ENCODE measurements at regions not wholly inside any gene's neighbourhood (a gene's known extent, or its start where the extent isn't known, plus 50 kb on each side); places are given as distances from the start of the nearest gene placed in this dataset.
A peak's percentile ranks its signal among the peaks of the same experiment; 100 is the strongest.

DNA sequence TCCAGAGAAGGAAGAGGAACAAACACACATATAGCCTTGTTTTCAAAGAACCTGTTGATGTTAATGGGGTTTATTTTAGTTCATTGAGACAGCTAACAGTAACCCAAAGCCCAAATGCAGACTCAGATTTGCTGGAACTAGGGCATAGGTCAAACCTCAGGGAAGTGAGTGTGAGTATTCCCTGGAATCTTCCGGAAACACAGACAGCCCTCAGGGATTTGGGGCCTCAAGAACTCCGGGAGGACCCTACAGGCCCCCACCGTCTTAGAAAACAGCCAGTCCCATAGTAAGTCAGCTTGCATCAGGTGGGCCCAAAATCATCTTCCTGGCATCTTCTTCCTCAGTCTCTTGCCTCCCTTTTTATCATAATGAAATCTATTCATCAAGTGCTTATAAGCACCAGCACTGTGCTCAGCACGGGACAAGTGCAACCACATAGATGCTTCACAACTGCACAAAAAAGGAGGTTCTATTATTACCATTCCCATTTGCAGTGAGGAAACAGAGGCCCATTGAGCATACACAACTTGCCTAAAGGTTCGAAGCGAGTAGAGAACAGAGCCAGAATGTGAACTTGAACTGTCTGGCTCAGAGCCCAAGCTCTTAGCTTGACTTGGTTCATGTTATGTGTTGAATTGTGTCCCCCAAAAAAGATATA, 50.2 kb upstream of the BCL11A start:
- no peak for DNase-seq (ENCODE audit: low spot score)

DNA sequence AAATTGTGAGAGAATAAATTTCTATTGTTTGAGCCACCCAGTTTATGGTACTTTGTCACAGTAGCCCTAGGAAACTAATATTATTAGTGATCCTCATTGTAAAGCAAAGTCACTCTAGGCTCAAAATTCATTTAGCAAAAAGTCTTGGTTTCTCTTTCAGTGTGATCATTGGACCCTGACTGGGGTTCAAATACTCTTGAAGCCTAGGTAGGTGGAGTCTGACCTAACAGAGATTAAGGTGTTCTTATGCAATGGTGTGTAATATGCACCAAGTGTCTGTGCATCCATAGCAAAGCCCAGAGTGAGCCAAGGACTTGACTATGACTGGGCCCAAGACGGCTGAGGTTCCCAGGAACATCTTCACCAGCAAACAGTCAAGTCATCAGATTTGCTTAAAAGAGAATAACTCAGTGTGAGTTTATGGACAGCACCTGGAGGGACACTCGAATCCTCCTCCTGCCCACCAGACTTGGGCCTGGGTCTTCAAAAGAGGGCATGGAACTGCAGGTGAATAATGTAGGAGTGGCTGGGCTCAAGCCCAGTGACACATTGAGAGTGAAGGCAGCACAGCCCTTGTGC, 51.1 kb upstream of the BCL11A start:
- no peak for DNase-seq (ENCODE audit: low spot score)

DNA sequence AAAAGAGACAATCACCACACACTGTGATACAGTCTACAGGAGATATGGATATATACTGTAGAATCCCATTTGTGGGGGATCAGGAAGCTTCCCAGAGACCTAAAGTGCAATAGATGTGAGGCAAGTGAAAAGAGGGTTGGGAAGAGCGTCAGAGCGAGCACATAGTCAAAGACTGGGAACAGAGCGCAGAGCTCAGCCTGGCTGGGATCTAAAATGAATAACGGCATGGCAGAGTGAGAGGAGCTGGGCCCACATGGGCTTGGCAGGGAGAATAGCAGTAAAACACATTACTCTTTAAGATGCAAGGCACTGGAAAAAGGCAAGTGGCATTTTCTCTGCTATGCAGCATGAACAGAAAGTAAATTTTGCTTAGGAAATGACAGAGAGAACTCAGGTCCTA, 52.4 kb upstream of the BCL11A start:
- no peak for DNase-seq (ENCODE audit: low spot score)

DNA sequence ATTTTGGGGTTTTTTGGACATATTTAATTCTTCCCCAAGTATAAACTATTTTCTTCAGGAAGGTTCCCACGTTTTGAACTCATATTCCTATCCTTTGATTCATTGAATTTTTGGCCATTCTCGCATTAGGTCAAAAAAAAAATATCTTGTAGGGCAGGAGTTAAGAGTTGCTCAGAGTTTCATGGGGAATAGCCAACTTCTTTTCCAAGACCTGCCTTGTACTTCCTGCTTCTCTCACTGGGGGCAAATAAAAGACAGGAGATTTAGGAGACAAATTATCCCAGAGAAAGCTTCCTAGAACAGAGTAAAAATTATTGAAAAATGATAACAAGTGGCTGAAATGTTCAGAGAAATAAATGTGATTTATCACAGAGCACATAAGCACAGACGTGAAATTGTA, 55.2 kb upstream of the BCL11A start:
- no peak for DNase-seq (ENCODE audit: low spot score)

DNA sequence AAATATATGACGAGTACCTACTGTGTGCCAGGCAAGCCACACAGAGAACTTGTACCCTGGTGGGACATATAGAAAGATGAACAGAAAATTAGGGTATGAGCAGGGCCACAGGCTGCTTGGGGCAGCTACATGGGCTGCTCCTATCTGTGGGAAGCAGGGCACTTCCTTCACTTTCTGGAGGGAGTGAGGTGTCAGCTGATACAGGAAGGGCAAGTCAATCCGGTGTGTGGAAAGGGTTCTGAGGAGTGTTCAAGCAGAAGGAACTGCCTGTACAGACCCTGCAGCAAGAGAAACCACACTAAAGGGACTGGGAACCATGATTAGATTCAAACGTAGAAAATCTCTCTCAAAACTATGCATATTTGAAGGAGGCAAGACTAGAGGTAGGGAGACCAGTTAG, 58.6 kb upstream of the BCL11A start:
- no peak for DNase-seq (ENCODE audit: low spot score)

DNA sequence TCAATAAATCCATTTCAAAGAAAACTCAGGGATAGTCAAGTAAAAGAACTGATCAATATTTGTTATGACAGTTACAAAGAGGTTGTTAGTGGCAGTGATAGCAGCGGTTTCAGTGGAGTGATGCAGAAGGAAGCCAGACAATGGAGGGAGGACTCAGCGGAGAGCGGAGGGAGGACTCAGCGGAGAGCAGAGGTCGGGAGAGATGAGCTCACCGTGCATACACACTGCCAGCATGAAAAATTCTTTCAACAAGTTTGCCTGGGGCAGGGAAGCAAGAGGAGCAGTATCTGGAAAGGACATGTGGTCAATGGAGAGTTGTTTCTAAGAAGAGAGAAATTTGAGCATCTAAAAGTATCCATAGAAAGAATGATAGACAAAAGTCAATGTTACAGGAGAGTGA, 60.9 kb upstream of the BCL11A start:
- no peak for DNase-seq (ENCODE audit: low spot score)

- no peak for DNase-seq (ENCODE audit: low spot score)
Measured at GRCh38 chr2:60621688-60622429, 68.4 kb upstream of the BCL11A start.

DNA sequence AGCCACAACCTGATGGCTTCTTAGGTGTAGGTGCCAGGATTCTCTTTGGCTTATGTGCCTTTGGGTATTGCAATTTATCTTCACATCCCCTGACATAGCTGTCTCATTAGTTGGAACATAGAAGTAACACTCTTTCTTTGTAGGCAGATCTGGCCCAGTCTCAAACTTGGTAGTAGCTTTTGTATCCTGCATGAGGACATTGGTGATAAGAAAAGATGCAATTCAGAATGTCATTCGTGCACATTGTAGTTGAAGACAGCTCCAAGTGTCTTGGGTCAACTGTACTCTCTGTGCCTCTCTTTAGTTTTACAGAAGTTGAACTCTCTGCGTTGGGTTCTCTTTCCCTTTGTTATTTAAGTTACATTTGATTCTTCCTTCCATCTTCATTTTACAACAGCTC, 69.6 kb upstream of the BCL11A start:
- no peak for DNase-seq (ENCODE audit: low spot score)

GRCh38 chr2:60627412-60627811, 74.0 kb upstream of the BCL11A start:
- DNase-seq (ENCODE audit: low spot score), result no peak

- DNase-seq (ENCODE audit: low spot score), result no peak
Measured at GRCh38 chr2:60628026-60628425, 74.6 kb upstream of the BCL11A start.

GRCh38 chr2:60628615-60629304, 75.3 kb upstream of the BCL11A start:
- no peak for DNase-seq (ENCODE audit: low spot score)

DNA sequence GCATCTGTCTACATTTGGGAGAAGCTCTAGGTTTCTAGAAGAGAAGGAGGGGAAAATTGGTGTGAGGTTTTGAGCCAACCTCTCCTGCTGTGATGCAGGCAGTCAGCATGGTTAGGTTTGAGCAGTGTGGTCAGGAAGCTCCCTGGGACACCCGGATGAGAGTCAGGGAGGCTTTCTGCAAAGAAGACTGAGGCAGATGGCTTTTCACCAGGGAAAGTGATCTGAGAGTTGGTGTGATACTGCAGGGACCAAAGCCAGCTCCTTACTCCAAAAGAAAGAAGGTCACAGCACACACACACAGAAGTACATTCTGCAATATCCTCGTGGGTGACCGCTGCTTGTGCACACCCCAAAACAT, 75.8 kb upstream of the BCL11A start:
- DNase-seq (ENCODE audit: low spot score), result no peak

GRCh38 chr2:60629801-60630385, 76.4 kb upstream of the BCL11A start:
- no peak for DNase-seq (ENCODE audit: low spot score)

GRCh38 chr2:60633615-60634014, 80.2 kb upstream of the BCL11A start:
- DNase-seq (ENCODE audit: low spot score), result no peak

DNA sequence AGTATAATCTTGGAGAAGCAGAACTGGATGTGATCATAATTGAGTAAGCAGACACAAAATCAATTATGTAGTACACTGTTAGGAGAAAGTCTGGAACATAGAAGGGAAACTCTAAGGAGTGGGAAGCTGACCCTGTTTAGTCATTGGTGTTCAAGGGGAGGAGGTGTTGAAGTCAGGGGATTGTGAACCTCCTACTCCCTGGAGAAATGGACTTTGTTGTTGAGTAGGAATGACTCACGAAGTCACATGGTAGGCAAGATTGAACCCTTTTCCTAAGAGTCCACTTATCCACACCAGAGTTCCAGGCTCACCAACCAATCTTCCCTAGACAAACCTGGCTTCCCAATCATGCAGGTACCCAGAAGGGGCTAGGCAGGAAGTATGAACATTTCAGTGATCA, 81.0 kb upstream of the BCL11A start:
- no peak for DNase-seq (ENCODE audit: low spot score)

- peak; percentile 19 for DNase-seq (ENCODE audit: low spot score)
Measured at GRCh38 chr2:60641811-60642788, 88.6 kb upstream of the BCL11A start.

DNA sequence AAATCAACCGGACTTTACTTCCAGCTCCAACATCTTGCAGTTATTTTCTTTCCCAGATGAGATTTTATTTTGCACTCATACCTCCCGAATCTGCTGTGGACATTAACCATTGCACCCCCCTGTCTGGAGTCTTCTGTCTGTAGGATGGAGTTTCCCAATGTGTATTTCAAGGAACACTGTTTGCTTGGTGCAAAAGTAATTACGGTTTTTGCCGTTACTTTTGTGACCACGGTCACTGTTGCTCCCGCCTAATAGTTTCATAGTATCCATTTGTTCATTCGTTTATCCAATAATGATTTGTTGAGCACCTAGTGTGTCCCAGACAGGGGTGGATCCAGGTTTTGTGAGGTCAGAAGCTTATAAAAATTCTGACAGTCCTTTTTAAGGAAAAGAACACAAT, 90.3 kb upstream of the BCL11A start:
- no peak for DNase-seq (ENCODE audit: low spot score)

DNA sequence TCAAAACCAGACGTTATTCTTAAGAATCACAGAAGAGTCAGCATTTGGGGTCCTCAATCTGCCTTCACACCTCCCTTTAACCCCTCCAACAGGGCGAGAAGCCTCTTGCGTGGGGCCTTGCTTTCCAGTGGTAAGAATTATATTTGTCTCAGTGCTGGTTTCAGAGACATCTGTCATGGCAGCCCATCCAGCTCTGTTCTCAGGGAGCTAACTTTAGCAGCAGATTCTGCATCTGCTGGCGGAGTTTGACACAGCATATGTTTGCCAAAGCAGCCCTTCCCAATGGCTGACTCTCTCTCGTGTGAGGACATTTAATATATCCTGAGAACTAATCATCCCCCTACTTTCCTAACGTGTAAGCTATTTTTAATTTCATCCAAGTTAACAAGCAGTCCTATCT, 91.5 kb upstream of the BCL11A start:
- no peak for DNase-seq (ENCODE audit: low spot score)

GRCh38 chr2:60648191-60648590, 94.7 kb upstream of the BCL11A start:
- DNase-seq (ENCODE audit: low spot score), result no peak

- no peak for DNase-seq (ENCODE audit: low spot score)
Measured at GRCh38 chr2:60649721-60650120, 96.3 kb upstream of the BCL11A start.

GRCh38 chr2:60652832-60653340, 99.4 kb upstream of the BCL11A start:
- no peak for DNase-seq (ENCODE audit: low spot score)
